ENCODE measurements at regions not wholly inside any gene's neighbourhood (a gene's known extent, or its start where the extent isn't known, plus 50 kb on each side); places are given as distances from the start of the nearest gene placed in this dataset.

DNA sequence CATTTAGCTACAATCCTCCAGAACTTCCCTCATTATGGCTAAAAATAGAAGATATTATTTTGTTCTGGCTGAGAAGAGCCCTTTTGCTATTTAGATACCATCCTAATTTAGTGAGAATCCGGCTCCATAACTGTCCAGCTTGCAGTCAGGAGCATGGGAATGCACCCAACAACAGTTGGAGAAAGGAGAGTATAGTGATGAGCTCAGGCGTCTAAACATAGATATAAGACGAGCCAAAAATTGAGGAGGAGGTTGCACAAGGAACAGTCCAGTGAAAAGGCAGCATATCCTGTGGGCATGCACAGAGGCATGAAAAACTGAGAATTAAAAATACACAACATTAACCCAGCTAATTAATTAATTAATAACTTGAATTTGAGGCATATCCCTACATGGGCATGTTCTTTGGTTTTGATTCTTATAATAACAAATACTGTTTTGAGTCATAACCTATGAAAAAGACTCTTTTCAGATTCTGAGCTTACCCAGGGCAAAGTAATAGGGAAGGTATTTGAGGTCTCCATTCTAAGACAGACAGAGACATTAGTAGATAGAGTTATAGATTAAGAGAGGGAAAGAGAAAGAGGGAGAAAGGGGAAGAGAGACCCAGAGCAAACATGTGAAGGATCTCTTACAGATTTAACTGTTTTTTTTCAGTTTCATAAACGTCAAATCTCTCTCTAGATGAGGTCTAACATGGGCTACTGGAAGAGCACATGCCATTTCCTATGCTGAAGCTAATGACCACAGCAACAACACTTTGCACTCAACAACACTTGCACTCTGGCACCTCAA lies 311.2 kb downstream of the OSR1 start:
- peak; percentile 41 for ATAC-seq
- WGBS, 2 donors (ENCODE audit: low coverage in 1 of 2), result 16 to 26% methylated on average over 3 to 4 of the region's 4 CpGs
- H3K4me1 ChIP-seq, result peaks cover 0 to 13% (median 0%) of the 10 kb centered on the region in 3 donors
- H3K36me3 ChIP-seq, result no peaks in the 10 kb centered on the region
- H3K9me3 ChIP-seq, result no peaks in the 10 kb centered on the region
- H3K27me3 ChIP-seq, result no peaks in the 10 kb centered on the region
- no peak overlapping the region for H3K27ac ChIP-seq
- H3K4me3 ChIP-seq, result no peak overlapping the region
- TF ChIP-seq POLR2AphosphoS5 (IDR thresholded peaks at IDR 0.05) (no peak), EP300 (IDR thresholded peaks at IDR 0.05) (no peak), POLR2A (IDR thresholded peaks at IDR 0.05) (no peak)
- TF ChIP-seq, protein P1, sequence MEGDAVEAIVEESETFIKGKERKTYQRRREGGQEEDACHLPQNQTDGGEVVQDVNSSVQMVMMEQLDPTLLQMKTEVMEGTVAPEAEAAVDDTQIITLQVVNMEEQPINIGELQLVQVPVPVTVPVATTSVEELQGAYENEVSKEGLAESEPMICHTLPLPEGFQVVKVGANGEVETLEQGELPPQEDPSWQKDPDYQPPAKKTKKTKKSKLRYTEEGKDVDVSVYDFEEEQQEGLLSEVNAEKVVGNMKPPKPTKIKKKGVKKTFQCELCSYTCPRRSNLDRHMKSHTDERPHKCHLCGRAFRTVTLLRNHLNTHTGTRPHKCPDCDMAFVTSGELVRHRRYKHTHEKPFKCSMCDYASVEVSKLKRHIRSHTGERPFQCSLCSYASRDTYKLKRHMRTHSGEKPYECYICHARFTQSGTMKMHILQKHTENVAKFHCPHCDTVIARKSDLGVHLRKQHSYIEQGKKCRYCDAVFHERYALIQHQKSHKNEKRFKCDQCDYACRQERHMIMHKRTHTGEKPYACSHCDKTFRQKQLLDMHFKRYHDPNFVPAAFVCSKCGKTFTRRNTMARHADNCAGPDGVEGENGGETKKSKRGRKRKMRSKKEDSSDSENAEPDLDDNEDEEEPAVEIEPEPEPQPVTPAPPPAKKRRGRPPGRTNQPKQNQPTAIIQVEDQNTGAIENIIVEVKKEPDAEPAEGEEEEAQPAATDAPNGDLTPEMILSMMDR (IDR thresholded peaks at IDR 0.05), result no peak

DNA sequence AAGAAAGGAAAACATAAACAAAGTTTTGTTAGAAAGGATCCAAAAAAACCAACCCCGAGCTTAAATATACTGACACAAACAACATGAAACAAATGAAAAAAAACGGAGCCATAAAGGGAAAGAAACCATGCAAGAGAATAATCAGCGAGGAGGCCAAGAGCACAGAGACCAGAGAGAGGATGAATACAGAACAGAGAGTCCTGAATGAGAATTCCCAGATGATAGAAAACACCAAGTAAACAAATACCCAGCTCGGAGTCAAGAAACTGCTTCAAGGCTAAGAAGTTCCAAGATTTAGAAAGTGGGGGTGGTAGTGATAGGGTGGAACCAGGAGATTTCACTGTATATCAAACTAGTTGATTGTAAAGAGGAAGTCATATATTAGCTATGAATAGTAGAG lies 313.3 kb downstream of the OSR1 start:
- H3K9me3 ChIP-seq, result no peaks in the 10 kb centered on the region
- TF ChIP-seq EP300 (IDR thresholded peaks at IDR 0.05) (no peak), POLR2A (IDR thresholded peaks at IDR 0.05) (no peak), POLR2AphosphoS5 (IDR thresholded peaks at IDR 0.05) (no peak)
- no peak overlapping the region for H3K27ac ChIP-seq
- no peak for ATAC-seq
- H3K4me3 ChIP-seq, result no peak overlapping the region
- H3K36me3 ChIP-seq, result no peaks in the 10 kb centered on the region
- peaks cover 0 to 13% (median 0%) of the 10 kb centered on the region in 3 donors for H3K4me1 ChIP-seq
- no peaks in the 10 kb centered on the region for H3K27me3 ChIP-seq
- 64 to 67% methylated on average over 1 to 4 of the region's 4 CpGs for WGBS, 2 donors (ENCODE audit: low coverage in 1 of 2)

DNA sequence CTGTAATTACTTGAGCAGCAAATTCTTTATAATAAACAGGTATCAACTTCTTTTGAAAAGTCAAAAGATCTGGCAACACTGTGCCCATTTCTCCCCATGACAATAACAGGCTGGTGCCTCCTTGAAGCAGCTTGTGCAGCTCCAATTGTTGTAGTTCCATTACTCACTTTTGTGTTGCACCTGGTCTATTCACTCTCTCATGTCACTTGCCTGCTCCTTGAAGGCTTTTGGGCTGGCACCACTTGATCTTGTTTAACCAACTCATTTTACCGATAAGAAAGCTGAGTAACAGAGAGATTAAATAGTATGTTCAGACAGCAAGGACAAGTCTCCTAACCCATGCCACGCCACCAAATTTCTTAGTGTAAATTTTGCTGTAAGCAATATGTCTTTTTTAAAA lies 314.5 kb downstream of the OSR1 start:
- Histone ChIP-seq H3K9me3 (no peaks in the 10 kb centered on the region), H3K4me3 (no peak overlapping the region), H3K27me3 (no peaks in the 10 kb centered on the region), H3K27ac (no peak overlapping the region), H3K4me1 (peaks cover 0 to 13% (median 0%) of the 10 kb centered on the region in 3 donors), H3K36me3 (no peaks in the 10 kb centered on the region)
- 90% methylated on average over 2 of the region's 2 CpGs; no CpG with 5 or more reads in 1 of the 2 donors for WGBS, 2 donors (ENCODE audit: low coverage in 1 of 2)
- no peak for ATAC-seq
- TF ChIP-seq, protein P1 (IDR thresholded peaks at IDR 0.05), result no peak
- TF ChIP-seq POLR2AphosphoS5 (IDR thresholded peaks at IDR 0.05) (no peak), POLR2A (IDR thresholded peaks at IDR 0.05) (no peak), EP300 (IDR thresholded peaks at IDR 0.05) (no peak)

DNA sequence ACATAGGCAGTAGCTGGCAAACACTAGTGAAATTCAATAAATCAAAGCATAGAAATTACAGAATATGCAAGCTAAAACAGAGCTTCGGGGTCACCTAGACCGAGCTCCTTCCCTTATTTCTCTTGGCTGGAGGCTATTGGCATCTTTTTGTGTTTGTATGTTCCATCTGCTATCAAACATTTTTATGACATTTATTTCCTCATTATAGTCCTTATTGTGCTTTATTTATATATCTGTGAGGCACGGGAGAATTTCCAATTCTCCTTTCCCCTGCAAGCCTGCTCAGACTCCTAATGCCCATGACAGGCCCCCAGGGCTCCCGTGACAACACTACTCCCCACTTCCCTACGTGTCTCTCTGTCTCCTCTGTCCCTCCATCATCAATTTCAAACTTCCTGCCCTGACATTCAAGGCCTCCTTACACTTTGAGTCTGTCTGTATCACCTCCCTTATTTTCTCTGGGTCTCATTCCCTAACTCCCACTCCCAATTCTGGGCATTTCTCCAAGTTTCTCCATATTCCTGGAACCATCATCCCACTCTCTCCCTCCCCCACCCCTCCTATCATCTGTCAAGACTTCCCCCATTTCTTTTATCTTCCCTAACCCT lies 316.9 kb downstream of the OSR1 start:
- ATAC-seq, result no peak
- 45 to 56% methylated on average over 5 of the region's 5 CpGs for WGBS, 2 donors (ENCODE audit: low coverage in 1 of 2)

More for the DNA sequence above, 316.9 kb downstream of the OSR1 start:
- no peak overlapping the region for H3K4me3 ChIP-seq
- no peaks in the 10 kb centered on the region for H3K36me3 ChIP-seq
- no peaks in the 10 kb centered on the region for H3K9me3 ChIP-seq
- no peak overlapping the region for H3K27ac ChIP-seq
- TF ChIP-seq EP300 (IDR thresholded peaks at IDR 0.05) (no peak), POLR2A (IDR thresholded peaks at IDR 0.05) (no peak), POLR2AphosphoS5 (IDR thresholded peaks at IDR 0.05) (no peak)
- TF ChIP-seq, protein P1 (IDR thresholded peaks at IDR 0.05), result no peak
- peaks cover 0 to 4% (median 0%) of the 10 kb centered on the region in 3 donors for H3K4me1 ChIP-seq
- H3K27me3 ChIP-seq, result no peaks in the 10 kb centered on the region

Data from gastroesophageal sphincter (tissue), 4 donors.